ENCODE measurements at regions not wholly inside any gene's neighbourhood (a gene's known extent, or its start where the extent isn't known, plus 50 kb on each side); places are given as distances from the start of the nearest gene placed in this dataset.
"Not testable (repeated sequence)": the region's sequence is repeated elsewhere in the genome, so short reads cannot be mapped to it uniquely, and the experiment has no call there.

DNA sequence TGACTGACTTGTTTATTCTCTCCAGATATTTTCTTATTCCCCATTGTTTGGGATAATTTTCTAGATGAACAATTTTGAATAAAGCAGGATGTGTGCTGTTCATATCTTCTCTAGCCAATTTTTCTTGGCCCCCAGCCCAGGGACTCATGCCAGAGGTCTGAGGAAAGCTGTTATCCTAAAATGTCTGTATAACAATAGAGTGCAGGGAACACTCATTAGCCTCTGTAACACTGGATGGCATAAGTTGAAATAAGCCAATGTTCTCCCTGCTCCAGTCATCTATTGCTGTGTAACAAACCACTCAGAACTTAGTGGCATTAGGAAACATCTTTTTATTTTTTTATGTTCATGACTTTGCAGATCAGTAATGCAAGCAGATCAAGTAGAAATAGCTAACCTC, 121.7 kb upstream of the TRIM24 start:
- TF ChIP-seq CTCF (IDR thresholded peaks at IDR 0.05; ENCODE audit: low read depth, low read length, missing control alignments) = no peak

DNA sequence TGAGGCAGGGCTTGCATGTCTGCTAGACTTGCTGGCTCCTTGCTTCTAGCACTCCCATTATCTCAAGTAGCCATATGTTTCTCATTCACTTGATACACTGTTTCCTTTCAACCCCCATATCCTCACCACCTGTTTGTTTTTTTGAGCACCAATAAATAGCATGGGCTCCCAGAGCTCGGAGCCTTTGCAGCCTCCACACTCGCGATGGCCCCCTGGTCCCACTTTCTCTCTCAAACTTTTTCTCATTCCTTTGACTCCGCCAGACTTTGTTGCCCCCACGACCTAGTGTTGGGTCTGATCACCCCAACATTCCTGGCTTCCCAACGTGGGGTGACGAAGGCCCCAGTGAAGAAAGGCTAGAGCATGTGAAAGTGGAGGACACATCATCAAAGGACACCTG, 120.8 kb upstream of the TRIM24 start:
- DNase-seq (ENCODE audit: low read depth); H3K4me3 ChIP-seq (ENCODE audit: low read depth, low read length): not testable (repeated sequence)

More for the DNA sequence above, 121.7 kb upstream of the TRIM24 start:
- no peak overlapping the region for H3K4me3 ChIP-seq (ENCODE audit: low read depth, low read length)
- no peak for DNase-seq (ENCODE audit: low read depth)

- no peak overlapping the region for H3K4me3 ChIP-seq (ENCODE audit: low read depth, low read length)
Measured at GRCh38 chr7:138342990-138343389, 117.1 kb upstream of the TRIM24 start.

GRCh38 chr7:138345567-138345966, 114.5 kb upstream of the TRIM24 start:
- H3K4me3 ChIP-seq (ENCODE audit: low read depth, low read length) = no peak overlapping the region
- no peak for TF ChIP-seq CTCF (IDR thresholded peaks at IDR 0.05; ENCODE audit: low read depth, low read length, missing control alignments)
- DNase-seq (ENCODE audit: low read depth) = no peak

More at GRCh38 chr7:138342990-138343389, 117.1 kb upstream of the TRIM24 start:
- no peak for DNase-seq (ENCODE audit: low read depth)
- TF ChIP-seq CTCF (IDR thresholded peaks at IDR 0.05; ENCODE audit: low read depth, low read length, missing control alignments) = no peak

DNA sequence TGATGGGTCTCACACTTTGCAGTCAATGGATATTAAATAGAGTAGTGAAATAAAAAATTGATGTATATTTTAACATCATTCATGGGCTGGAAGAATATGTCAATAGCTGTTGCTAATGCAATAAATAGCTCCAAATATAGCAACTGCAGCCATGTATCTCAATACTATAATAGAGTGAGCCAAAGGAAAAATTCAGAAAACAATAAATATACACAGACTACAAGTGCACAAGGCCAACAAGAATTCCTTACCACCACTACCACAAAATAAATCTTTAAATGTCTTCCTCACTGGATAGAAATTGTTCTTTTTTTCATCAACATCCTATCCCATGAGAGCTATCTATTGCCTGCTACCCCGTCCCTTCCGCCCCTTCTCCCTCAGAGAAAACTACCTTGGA, 113.1 kb upstream of the TRIM24 start:
- no peak for TF ChIP-seq CTCF (IDR thresholded peaks at IDR 0.05; ENCODE audit: low read depth, low read length, missing control alignments)
- DNase-seq (ENCODE audit: low read depth) = no peak
- no peak overlapping the region for H3K4me3 ChIP-seq (ENCODE audit: low read depth, low read length)

DNA sequence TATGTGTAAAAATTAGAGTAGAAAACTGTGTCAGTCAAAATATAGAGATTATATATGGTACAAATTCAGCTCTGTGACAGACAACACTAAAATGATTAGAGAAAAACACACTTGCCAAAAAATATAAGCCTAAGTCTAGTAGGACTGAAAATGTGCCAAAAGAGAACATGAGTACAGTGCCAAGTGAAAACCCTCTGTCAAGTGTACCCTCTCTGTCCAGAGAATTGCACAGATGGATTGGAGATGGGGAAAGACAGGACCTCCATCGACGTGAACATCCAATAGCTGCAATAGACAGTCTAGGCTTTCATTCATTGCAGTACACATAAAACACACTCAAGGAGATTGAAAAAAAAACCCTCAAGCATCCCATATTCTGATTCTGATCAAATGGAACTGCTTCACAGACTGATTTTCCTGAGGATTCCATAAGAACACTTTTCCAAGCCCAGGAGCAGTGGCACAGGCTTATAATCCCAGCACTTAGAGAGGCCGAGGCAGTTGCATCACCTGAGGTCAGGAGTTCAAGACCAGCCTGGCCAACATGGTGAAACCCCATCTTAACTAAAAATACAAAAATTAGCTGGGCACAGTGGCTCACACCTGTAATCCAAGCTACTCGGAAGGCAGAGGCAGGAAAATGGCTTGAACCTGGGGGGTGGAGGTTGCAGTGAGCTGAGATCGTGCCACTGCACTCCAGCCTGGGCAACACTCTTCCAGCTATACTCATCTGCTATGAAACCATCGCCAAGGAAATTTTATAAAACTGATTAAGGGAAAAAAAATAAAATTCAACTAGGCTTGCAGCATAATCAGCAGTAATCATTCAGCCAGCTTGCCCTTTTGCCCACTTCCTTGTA, 110.0 kb upstream of the TRIM24 start:
- DNase-seq (ENCODE audit: low read depth) = no peak
- no peak overlapping the region for H3K4me3 ChIP-seq (ENCODE audit: low read depth, low read length)
- TF ChIP-seq CTCF (IDR thresholded peaks at IDR 0.05; ENCODE audit: low read depth, low read length, missing control alignments) = no peak

DNA sequence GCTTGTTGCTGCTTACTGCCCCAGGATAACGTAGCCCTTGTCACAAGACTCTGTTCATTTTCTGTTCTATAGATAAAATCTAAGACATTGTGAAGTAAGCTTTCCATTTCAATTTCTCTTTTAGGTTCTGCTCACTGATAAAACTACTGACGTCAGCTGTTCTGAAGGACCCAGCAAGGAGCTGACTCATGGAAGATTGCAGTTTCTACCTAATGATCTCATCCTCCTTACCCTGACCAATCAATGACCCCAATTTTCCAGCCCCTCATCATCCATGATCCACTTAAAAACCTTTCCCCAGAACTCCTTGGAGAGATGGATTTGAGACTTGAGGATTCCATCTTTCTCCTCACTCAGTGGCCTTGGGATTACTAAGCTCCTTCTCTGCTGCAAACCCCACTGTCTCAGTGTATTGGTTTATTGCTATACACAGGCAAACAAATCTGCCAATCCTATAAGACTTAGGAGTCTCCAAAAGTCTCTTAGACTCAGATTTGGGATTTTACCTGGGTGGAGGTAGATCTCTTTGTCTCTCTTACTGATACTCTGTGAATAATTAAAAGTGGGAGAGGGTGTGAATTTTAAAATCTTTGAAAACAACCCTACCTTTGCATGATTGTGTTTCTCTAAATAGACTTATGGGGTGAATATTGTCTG, 109.2 kb upstream of the TRIM24 start:
- DNase-seq (ENCODE audit: low read depth) = no peak
- no peak overlapping the region for H3K4me3 ChIP-seq (ENCODE audit: low read depth, low read length)
- TF ChIP-seq CTCF (IDR thresholded peaks at IDR 0.05; ENCODE audit: low read depth, low read length, missing control alignments) = no peak
